ENCODE measurements at regions not wholly inside any gene's neighbourhood (a gene's known extent, or its start where the extent isn't known, plus 50 kb on each side); places are given as distances from the start of the nearest gene placed in this dataset.

GRCh38 chr22:48440176-48440575 is 1387.5 kb downstream of the BRD1 start:
- H3K4me3 ChIP-seq (ENCODE audit: low read length) = no peak overlapping the region
- peaks cover 12% of the 10 kb centered on the region for H3K4me1 ChIP-seq (ENCODE audit: low read length)
- no peaks in the 10 kb centered on the region for H3K9me2 ChIP-seq (replicated peaks; ENCODE audit: insufficient read depth, low read length)
- H3F3A ChIP-seq (ENCODE audit: insufficient read depth, low read length) = no peaks in the 10 kb centered on the region
- TF ChIP-seq EZH2phosphoT487 (IDR thresholded peaks at IDR 0.05; ENCODE audit: low read length) (no peak), EZH2 (optimal IDR thresholded peaks at IDR 0.05; ENCODE audit: low read depth, low read length) (no peak), CTCF (IDR thresholded peaks at IDR 0.05; ENCODE audit: low read length) (no peak)
- no peaks in the 10 kb centered on the region for H3K79me2 ChIP-seq (ENCODE audit: low read length)
- H3K27ac ChIP-seq (ENCODE audit: low read length) = no peak overlapping the region
- no peak overlapping the region for H3K4me2 ChIP-seq (ENCODE audit: low read depth, low read length)
- no peaks in the 10 kb centered on the region for H3K9me3 ChIP-seq (replicated peaks; ENCODE audit: insufficient read depth, low read length)
- no peak overlapping the region for H2AFZ ChIP-seq (ENCODE audit: low read length)
- no peaks in the 10 kb centered on the region for H4K20me1 ChIP-seq (ENCODE audit: insufficient read depth, low read length)
- H3K36me3 ChIP-seq (replicated peaks; ENCODE audit: insufficient read depth, low read length) = no peaks in the 10 kb centered on the region
- no peak overlapping the region for H3K9ac ChIP-seq (ENCODE audit: low read length)
- no peak for DNase-seq
- peaks cover 8% of the 10 kb centered on the region; the same call in 1 of the 2 replicates for H3K27me3 ChIP-seq (replicated peaks; ENCODE audit: insufficient read depth, low read length)

- no peaks in the 10 kb centered on the region for H3K9me2 ChIP-seq (replicated peaks; ENCODE audit: insufficient read depth, low read length)
- no peaks in the 10 kb centered on the region for H3K9me3 ChIP-seq (replicated peaks; ENCODE audit: insufficient read depth, low read length)
- no peak for TF ChIP-seq EZH2 (optimal IDR thresholded peaks at IDR 0.05; ENCODE audit: low read depth, low read length)
- TF ChIP-seq CTCF (IDR thresholded peaks at IDR 0.05; ENCODE audit: low read length) = no peak
- H3K79me2 ChIP-seq (ENCODE audit: low read length) = no peaks in the 10 kb centered on the region
- H3K9ac ChIP-seq (ENCODE audit: low read length) = no peak overlapping the region
- peaks cover 8% of the 10 kb centered on the region; the same call in 1 of the 2 replicates for H3K27me3 ChIP-seq (replicated peaks; ENCODE audit: insufficient read depth, low read length)
- peaks cover 8% of the 10 kb centered on the region for H3K4me1 ChIP-seq (ENCODE audit: low read length)
- no peak overlapping the region for H3K4me3 ChIP-seq (ENCODE audit: low read length)
- H3K4me2 ChIP-seq (ENCODE audit: low read depth, low read length) = no peak overlapping the region
- no peaks in the 10 kb centered on the region for H3F3A ChIP-seq (ENCODE audit: insufficient read depth, low read length)
- DNase-seq = no peak
- no peak overlapping the region for H3K27ac ChIP-seq (ENCODE audit: low read length)
- H3K36me3 ChIP-seq (replicated peaks; ENCODE audit: insufficient read depth, low read length) = no peaks in the 10 kb centered on the region
- no peak overlapping the region for H2AFZ ChIP-seq (ENCODE audit: low read length)
- no peaks in the 10 kb centered on the region for H4K20me1 ChIP-seq (ENCODE audit: insufficient read depth, low read length)
These were observed 1388.0 kb downstream of the BRD1 start for GRCh38 chr22:48439560-48440135.

- no peak overlapping the region for H3K9ac ChIP-seq (ENCODE audit: low read length)
- no peaks in the 10 kb centered on the region for H3F3A ChIP-seq (ENCODE audit: insufficient read depth, low read length)
- H3K36me3 ChIP-seq (replicated peaks; ENCODE audit: insufficient read depth, low read length) = no peaks in the 10 kb centered on the region
- H3K9me2 ChIP-seq (replicated peaks; ENCODE audit: insufficient read depth, low read length) = no peaks in the 10 kb centered on the region
- H3K27me3 ChIP-seq (replicated peaks; ENCODE audit: insufficient read depth, low read length) = peaks cover 8% of the 10 kb centered on the region; the same call in 1 of the 2 replicates
- H3K4me1 ChIP-seq (ENCODE audit: low read length) = peaks cover 4% of the 10 kb centered on the region; the same call in 1 of the 2 replicates
- H4K20me1 ChIP-seq (ENCODE audit: insufficient read depth, low read length) = no peaks in the 10 kb centered on the region
- H3K9me3 ChIP-seq (replicated peaks; ENCODE audit: insufficient read depth, low read length) = no peaks in the 10 kb centered on the region
- no peaks in the 10 kb centered on the region for H3K79me2 ChIP-seq (ENCODE audit: low read length)
- no peak overlapping the region for H3K4me3 ChIP-seq (ENCODE audit: low read length)
- no peak overlapping the region for H2AFZ ChIP-seq (ENCODE audit: low read length)
- no peak for DNase-seq
- H3K27ac ChIP-seq (ENCODE audit: low read length) = no peak overlapping the region
- no peak overlapping the region for H3K4me2 ChIP-seq (ENCODE audit: low read depth, low read length)
- TF ChIP-seq CTCF (IDR thresholded peaks at IDR 0.05; ENCODE audit: low read length) (no peak), EZH2phosphoT487 (IDR thresholded peaks at IDR 0.05; ENCODE audit: low read length) (no peak), EZH2 (optimal IDR thresholded peaks at IDR 0.05; ENCODE audit: low read depth, low read length) (no peak)
These were observed 1388.7 kb downstream of the BRD1 start for GRCh38 chr22:48438800-48439559.

Data from MM.1S (cell line).